ENCODE measurements at regions not wholly inside any gene's neighbourhood (a gene's known extent, or its start where the extent isn't known, plus 50 kb on each side); places are given as distances from the start of the nearest gene placed in this dataset.
A peak's percentile ranks its signal among the peaks of the same experiment; 100 is the strongest.

DNA sequence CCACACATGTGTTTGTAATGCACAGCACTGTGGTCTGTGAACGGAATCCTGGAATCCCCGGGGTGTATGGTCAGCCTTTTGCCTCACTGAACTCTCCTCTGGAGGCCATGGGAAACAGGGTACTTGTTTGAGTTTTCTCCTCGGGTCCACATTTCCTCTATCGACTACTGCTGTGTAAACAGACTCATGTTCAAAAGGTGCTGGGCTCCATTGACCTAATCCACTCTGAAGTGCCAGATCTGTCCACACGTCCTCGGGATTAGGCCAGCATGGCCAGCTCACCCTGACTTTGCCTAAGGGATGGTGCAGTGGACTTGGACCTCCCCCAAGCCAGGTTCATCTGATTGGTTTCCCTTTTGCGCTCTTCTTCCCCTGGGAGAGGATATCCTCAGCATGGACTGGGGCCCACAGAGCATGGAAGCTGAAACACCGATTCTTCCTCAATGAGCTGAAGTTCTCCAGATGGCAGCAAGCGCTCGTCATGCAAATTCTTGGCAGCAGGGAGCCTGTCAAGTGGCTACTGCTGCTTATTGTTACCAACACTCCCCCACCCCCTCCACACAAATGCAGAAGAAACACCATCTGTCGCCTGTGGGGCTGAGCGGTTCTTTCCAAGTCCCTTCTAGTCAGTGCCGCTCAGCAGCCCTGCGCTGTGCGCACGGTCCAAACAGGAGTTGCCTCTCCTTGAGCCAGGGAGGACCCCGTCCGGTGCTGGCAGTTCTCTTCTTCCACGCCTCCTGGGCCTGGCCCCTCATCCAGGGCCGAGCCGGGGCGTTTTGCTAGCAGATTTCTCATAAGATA, 292.6 kb upstream of the MARCKS start:
- H3K4me3 Mint-ChIP-seq: peak overlapping the region; percentile 74
- H3K4me1 Mint-ChIP-seq (ENCODE audit: unreplicated experiment): peaks cover 28% of the 10 kb centered on the region
- H3K27ac Mint-ChIP-seq: peak overlapping the region; percentile 78
- H3K36me3 Mint-ChIP-seq: no peaks in the 10 kb centered on the region
- peaks cover 7% of the 10 kb centered on the region for H3K27me3 Mint-ChIP-seq
- peak; percentile 72 for DNase-seq (ENCODE audit: extremely low spot score, unreplicated experiment)
- TF ChIP-seq, protein P1, sequence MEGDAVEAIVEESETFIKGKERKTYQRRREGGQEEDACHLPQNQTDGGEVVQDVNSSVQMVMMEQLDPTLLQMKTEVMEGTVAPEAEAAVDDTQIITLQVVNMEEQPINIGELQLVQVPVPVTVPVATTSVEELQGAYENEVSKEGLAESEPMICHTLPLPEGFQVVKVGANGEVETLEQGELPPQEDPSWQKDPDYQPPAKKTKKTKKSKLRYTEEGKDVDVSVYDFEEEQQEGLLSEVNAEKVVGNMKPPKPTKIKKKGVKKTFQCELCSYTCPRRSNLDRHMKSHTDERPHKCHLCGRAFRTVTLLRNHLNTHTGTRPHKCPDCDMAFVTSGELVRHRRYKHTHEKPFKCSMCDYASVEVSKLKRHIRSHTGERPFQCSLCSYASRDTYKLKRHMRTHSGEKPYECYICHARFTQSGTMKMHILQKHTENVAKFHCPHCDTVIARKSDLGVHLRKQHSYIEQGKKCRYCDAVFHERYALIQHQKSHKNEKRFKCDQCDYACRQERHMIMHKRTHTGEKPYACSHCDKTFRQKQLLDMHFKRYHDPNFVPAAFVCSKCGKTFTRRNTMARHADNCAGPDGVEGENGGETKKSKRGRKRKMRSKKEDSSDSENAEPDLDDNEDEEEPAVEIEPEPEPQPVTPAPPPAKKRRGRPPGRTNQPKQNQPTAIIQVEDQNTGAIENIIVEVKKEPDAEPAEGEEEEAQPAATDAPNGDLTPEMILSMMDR (conservative IDR thresholded peaks at IDR 0.05): peak; percentile 53
- H3K9me3 Mint-ChIP-seq: peaks cover 5% of the 10 kb centered on the region

DNA sequence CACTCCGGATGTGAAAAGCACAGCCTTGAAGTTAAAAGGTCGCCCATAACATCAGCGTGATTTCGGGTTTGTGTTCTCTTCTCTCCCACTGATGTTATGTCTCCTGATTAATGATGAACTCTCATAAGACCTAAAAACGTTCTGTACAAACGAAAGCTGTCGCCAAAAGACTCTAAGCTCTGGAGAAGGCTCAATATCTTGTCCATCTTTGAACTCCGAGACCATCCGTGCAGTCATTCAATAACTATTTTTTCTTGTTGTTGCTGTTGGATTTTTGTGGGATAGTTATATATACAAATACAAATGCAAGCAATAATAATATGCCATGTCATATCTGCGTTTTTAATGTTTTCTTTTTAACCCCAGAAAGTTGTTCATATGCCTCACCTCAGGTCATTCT, 291.8 kb upstream of the MARCKS start:
- H3K36me3 Mint-ChIP-seq: no peaks in the 10 kb centered on the region
- peaks cover 7% of the 10 kb centered on the region for H3K27me3 Mint-ChIP-seq
- H3K9me3 Mint-ChIP-seq: peaks cover 5% of the 10 kb centered on the region
- no peak overlapping the region for H3K27ac Mint-ChIP-seq
- TF ChIP-seq, protein P1 (conservative IDR thresholded peaks at IDR 0.05): no peak
- DNase-seq (ENCODE audit: extremely low spot score, unreplicated experiment): no peak
- H3K4me3 Mint-ChIP-seq: peak overlapping the region; percentile 74
- H3K4me1 Mint-ChIP-seq (ENCODE audit: unreplicated experiment): peaks cover 30% of the 10 kb centered on the region

DNA sequence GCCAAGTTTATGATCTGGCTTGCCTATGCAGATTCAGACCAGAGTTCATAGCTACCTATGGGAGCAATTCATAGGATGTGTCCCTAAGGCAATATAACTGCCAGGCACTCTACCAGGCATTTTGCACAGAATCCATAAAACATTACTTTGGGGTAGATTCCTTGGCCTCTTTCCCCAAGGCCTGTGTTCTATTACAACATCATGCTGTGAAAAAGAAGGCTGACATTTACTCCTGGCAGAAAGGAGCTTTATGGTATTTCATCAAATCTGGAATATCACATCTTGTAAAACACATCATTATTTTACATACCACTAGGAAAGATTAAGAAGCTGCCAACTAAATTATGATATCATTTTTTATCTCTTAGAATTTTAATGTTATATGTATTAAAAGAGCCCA, 287.0 kb upstream of the MARCKS start:
- Mint-ChIP-seq H3K27ac (no peak overlapping the region), H3K4me3 (no peak overlapping the region), H3K36me3 (no peaks in the 10 kb centered on the region), H3K4me1 (ENCODE audit: unreplicated experiment) (peaks cover 13% of the 10 kb centered on the region), H3K27me3 (no peaks in the 10 kb centered on the region), H3K9me3 (peaks cover 10% of the 10 kb centered on the region)
- TF ChIP-seq, protein P1 (conservative IDR thresholded peaks at IDR 0.05): no peak
- no peak for DNase-seq (ENCODE audit: extremely low spot score, unreplicated experiment)

DNA sequence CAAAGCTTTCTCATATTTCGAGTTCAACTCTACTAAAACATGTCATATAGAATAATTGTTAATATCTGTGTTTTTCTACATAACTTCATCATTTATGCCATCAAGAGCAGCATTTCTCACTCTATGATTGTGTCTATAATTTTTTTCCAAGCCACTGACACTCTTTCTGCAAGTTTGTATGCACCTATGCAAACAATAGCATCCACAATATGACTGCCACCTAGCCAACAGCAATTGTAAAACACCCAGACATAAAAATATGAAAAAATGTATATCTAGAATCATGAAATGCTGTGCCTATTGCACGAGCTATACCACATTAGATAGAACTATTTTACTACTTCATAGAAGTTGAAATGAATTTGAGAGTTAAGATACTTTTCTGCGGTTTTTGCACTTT, 286.5 kb upstream of the MARCKS start:
- Mint-ChIP-seq H3K4me1 (ENCODE audit: unreplicated experiment) (peaks cover 8% of the 10 kb centered on the region), H3K36me3 (no peaks in the 10 kb centered on the region), H3K4me3 (no peak overlapping the region), H3K27ac (no peak overlapping the region), H3K9me3 (peaks cover 10% of the 10 kb centered on the region), H3K27me3 (no peaks in the 10 kb centered on the region)
- no peak for DNase-seq (ENCODE audit: extremely low spot score, unreplicated experiment)
- TF ChIP-seq, protein P1 (conservative IDR thresholded peaks at IDR 0.05): no peak

DNA sequence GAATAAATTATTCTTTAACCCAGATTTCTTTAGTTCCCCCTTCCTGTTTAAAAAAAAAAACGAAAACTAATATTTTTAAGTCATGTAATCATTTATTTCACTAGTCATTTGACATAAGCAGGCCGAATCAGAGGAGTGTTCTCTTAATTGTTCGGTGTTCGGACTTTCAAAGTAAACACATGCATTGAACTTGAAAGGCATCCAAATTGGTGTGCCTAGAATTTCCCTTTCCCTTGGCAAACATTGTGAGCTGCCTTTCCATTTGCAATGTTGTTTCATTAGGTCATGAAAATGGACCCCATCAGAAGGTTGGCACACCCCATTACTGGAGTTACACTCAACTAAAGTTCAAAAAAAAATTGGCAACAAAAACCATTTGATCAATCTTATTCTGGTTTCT, 283.0 kb upstream of the MARCKS start:
- H3K27me3 Mint-ChIP-seq: no peaks in the 10 kb centered on the region
- peaks cover 3% of the 10 kb centered on the region for H3K4me1 Mint-ChIP-seq (ENCODE audit: unreplicated experiment)
- H3K9me3 Mint-ChIP-seq: peaks cover 5% of the 10 kb centered on the region
- DNase-seq (ENCODE audit: extremely low spot score, unreplicated experiment): no peak
- H3K27ac Mint-ChIP-seq: no peak overlapping the region
- no peaks in the 10 kb centered on the region for H3K36me3 Mint-ChIP-seq
- TF ChIP-seq, protein P1 (conservative IDR thresholded peaks at IDR 0.05): no peak
- H3K4me3 Mint-ChIP-seq: no peak overlapping the region
